NCI-H345 (cell line): ENCODE measurements at regions not wholly inside any gene's neighbourhood (a gene's known extent, or its start where the extent isn't known, plus 50 kb on each side); places are given as distances from the start of the nearest gene placed in this dataset.

Source experiments
- DNase-seq: peaks from one replicate; lab custom pipeline; 2025; lab: John Stamatoyannopoulos, UW

GRCh38 chr3:165346503-165346902 lies 150.3 kb upstream of the SLITRK3 start:
- DNase-seq, result no peak

DNA sequence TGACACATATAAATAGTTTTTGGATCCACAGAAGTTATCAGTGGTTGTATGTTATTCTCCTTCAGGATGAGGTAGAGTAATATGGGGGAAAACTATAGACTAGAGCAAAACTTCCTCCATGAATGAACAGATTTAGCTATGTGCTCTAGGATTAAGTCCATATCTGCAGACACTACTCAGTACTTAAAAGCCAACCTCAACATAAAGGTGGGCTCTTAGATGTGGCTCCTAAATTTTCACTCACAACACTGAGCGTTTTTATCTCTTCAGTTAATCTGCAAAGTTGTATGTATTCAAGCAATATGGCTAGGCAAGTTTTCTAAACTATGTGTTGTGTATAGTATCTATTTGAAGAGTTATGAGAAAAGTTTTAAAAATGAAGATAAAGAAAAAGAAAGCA lies 147.0 kb upstream of the SLITRK3 start:
- no peak for DNase-seq

- DNase-seq, result no peak
Measured at GRCh38 chr3:165339753-165340152, 143.6 kb upstream of the SLITRK3 start.

DNA sequence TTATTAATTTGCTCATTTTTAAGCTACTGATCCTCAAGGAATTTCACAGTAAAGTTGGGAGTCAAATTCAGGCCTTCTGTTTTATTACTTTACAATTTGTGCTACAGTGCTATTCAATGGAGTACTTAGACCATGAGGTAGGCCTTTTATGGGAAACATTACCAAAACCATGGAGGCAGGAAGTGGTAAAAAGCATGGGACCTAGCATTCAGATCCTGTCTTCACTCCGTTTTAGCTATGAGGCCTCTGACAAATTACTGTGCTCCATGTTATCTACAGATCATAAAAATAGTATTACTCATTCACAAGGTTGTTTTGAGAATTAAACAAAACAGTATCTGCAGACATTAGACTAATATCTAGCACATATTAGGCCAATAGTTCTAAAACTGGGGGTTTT lies 140.6 kb upstream of the SLITRK3 start:
- no peak for DNase-seq
